ENCODE measurements at regions not wholly inside any gene's neighbourhood (a gene's known extent, or its start where the extent isn't known, plus 50 kb on each side); places are given as distances from the start of the nearest gene placed in this dataset.
"Not testable (repeated sequence)": the region's sequence is repeated elsewhere in the genome, so short reads cannot be mapped to it uniquely, and the experiment has no call there.

DNA sequence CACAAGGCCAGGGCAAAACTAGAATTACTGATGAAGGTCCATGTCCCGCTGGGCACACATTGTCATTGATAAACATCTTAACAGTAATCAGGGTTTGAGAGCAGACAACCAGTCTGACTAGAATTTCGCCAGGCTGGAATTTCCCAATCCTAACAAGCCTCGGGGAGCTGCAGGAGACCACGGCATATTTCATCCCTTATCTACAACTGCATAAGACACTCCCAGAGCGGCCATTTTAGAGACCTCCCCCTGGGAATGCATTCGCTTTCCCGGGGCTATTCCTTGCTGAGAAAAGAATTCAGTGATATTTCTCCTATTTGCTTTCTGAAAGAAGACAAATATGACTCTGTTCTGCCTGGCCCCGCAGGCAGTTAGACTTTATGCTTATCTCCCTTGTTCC, 611.3 kb upstream of the FAM98A start:
- not testable (repeated sequence) for TF ChIP-seq ZNF423, REST (tag by site-specific recombination; IDR thresholded peaks at IDR 0.05)

Measured in HEK293 (cell line).